ENCODE measurements at regions not wholly inside any gene's neighbourhood (a gene's known extent, or its start where the extent isn't known, plus 50 kb on each side); places are given as distances from the start of the nearest gene placed in this dataset.

DNA sequence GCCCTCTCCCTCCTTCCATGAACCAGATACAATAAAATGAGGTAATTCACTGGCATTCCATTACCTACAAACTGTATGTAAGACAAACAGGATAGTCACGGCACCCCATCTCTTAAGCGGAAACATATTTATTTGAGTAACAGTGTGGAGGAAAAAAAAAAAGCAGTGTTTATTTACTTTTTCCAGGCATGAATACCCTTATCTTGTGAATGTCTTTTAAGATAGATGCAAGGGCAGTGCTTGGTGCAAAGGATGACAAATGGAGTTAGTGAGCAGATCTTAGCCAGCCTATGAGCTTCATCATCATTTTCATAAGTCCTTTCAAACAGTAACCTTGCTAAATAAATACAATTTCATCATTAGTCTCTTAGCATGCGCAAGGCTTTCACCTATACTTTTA lies 1661.8 kb upstream of the SPRY2 start:
- Histone ChIP-seq H3K79me2 (ENCODE audit: insufficient read depth, low read length) (no peaks in the 10 kb centered on the region), H3K4me1 (ENCODE audit: insufficient read depth, low read length) (no peaks in the 10 kb centered on the region), H3K9me3 (ENCODE audit: low read depth, low read length) (peaks cover 3% of the 10 kb centered on the region), H3K27me3 (ENCODE audit: insufficient read depth, low read length) (no peaks in the 10 kb centered on the region), H3K4me2 (ENCODE audit: insufficient read depth, low read length) (no peak overlapping the region), H3K27ac (ENCODE audit: low read depth, low read length) (no peak overlapping the region), H2AFZ (ENCODE audit: low read length) (no peak overlapping the region), H3K36me3 (ENCODE audit: insufficient read depth, low read length) (no peaks in the 10 kb centered on the region), H3K4me3 (ENCODE audit: insufficient read depth, low read length) (no peak overlapping the region), H4K20me1 (ENCODE audit: insufficient read depth, low read length) (no peaks in the 10 kb centered on the region)
- no peak for DNase-seq (ENCODE audit: insufficient read length, low spot score, missing footprints)
- TF ChIP-seq, protein P1, sequence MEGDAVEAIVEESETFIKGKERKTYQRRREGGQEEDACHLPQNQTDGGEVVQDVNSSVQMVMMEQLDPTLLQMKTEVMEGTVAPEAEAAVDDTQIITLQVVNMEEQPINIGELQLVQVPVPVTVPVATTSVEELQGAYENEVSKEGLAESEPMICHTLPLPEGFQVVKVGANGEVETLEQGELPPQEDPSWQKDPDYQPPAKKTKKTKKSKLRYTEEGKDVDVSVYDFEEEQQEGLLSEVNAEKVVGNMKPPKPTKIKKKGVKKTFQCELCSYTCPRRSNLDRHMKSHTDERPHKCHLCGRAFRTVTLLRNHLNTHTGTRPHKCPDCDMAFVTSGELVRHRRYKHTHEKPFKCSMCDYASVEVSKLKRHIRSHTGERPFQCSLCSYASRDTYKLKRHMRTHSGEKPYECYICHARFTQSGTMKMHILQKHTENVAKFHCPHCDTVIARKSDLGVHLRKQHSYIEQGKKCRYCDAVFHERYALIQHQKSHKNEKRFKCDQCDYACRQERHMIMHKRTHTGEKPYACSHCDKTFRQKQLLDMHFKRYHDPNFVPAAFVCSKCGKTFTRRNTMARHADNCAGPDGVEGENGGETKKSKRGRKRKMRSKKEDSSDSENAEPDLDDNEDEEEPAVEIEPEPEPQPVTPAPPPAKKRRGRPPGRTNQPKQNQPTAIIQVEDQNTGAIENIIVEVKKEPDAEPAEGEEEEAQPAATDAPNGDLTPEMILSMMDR (IDR thresholded peaks at IDR 0.05; ENCODE audit: extremely low read depth, low read depth, low read length), result no peak

DNA sequence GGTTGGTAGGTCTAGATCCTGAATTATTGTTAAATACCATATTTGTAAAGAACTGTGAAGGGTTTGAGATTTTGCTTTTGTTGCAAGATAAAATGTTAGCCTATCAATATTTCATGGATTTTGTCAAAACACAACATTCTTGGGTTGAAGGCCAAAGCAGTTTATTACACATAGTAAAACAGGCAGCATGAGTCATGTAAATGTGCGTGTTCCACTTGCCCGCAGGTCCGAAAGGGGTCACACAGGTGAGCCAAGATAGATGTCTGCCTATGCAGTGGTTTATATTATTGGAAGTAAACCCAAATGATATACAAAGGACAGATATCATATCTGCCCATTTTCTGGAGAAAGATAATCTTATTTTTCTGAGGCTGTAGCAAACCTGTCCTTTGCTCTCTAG lies 1654.4 kb upstream of the SPRY2 start:
- TF ChIP-seq, protein P1 (IDR thresholded peaks at IDR 0.05; ENCODE audit: extremely low read depth, low read depth, low read length), result no peak
- Histone ChIP-seq H3K36me3 (ENCODE audit: insufficient read depth, low read length) (no peaks in the 10 kb centered on the region), H3K4me1 (ENCODE audit: insufficient read depth, low read length) (no peaks in the 10 kb centered on the region), H3K4me3 (ENCODE audit: insufficient read depth, low read length) (no peak overlapping the region), H4K20me1 (ENCODE audit: insufficient read depth, low read length) (no peaks in the 10 kb centered on the region), H3K27ac (ENCODE audit: low read depth, low read length) (no peak overlapping the region), H3K9me3 (ENCODE audit: low read depth, low read length) (peaks cover 4% of the 10 kb centered on the region), H2AFZ (ENCODE audit: low read length) (no peak overlapping the region), H3K79me2 (ENCODE audit: insufficient read depth, low read length) (no peaks in the 10 kb centered on the region), H3K27me3 (ENCODE audit: insufficient read depth, low read length) (no peaks in the 10 kb centered on the region), H3K4me2 (ENCODE audit: insufficient read depth, low read length) (no peak overlapping the region)
- DNase-seq (ENCODE audit: insufficient read length, low spot score, missing footprints), result no peak

DNA sequence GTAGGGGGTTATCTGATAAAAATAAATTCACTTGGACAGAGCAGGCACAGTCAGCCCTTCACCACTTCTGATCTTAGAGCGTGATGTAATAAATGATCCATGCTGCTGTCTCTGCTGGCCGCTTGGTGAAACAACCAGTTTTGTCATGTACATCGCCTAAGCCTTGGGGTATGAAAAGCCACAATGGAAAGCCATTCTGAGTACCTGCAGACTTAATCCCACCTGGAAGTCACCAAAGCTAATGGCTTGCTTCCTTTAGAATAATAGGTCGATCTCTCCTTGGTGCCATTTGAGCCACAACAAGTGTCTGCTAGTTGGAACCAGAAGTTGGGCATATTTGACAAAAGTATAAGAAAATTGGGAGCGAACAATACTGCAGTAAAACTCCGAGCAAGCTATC lies 1649.7 kb upstream of the SPRY2 start:
- TF ChIP-seq, protein P1 (IDR thresholded peaks at IDR 0.05; ENCODE audit: extremely low read depth, low read depth, low read length), result no peak
- Histone ChIP-seq H3K4me3 (ENCODE audit: insufficient read depth, low read length) (no peak overlapping the region), H3K36me3 (ENCODE audit: insufficient read depth, low read length) (no peaks in the 10 kb centered on the region), H3K4me2 (ENCODE audit: insufficient read depth, low read length) (no peak overlapping the region), H3K27ac (ENCODE audit: low read depth, low read length) (no peak overlapping the region), H3K27me3 (ENCODE audit: insufficient read depth, low read length) (no peaks in the 10 kb centered on the region), H4K20me1 (ENCODE audit: insufficient read depth, low read length) (no peaks in the 10 kb centered on the region), H2AFZ (ENCODE audit: low read length) (no peak overlapping the region), H3K4me1 (ENCODE audit: insufficient read depth, low read length) (no peaks in the 10 kb centered on the region), H3K79me2 (ENCODE audit: insufficient read depth, low read length) (no peaks in the 10 kb centered on the region), H3K9me3 (ENCODE audit: low read depth, low read length) (peaks cover 4% of the 10 kb centered on the region)
- DNase-seq (ENCODE audit: insufficient read length, low spot score, missing footprints), result no peak

DNA sequence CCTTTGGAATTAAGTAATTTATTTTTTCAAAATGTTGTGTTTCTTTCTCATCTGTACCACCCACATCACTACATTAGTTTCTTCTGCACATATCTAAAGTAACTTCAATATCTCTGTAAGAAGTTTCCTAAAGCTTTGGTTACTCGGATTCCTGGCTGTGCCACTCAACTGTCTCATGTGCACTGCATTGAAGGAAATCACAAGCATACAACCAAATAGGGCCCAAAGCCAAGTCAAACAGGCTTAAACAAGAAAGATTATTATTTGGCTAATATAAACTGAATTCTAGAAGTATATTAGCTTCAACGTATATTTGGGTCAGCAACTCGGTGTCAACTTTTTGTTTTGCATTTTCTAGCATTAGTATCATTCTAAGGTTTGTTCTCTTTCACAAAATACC lies 1647.6 kb upstream of the SPRY2 start:
- H3K4me1 ChIP-seq (ENCODE audit: insufficient read depth, low read length), result no peaks in the 10 kb centered on the region
- no peaks in the 10 kb centered on the region for H3K79me2 ChIP-seq (ENCODE audit: insufficient read depth, low read length)
- H3K4me3 ChIP-seq (ENCODE audit: insufficient read depth, low read length), result no peak overlapping the region
- TF ChIP-seq, protein P1 (IDR thresholded peaks at IDR 0.05; ENCODE audit: extremely low read depth, low read depth, low read length), result no peak
- no peaks in the 10 kb centered on the region for H3K36me3 ChIP-seq (ENCODE audit: insufficient read depth, low read length)
- no peaks in the 10 kb centered on the region for H3K27me3 ChIP-seq (ENCODE audit: insufficient read depth, low read length)
- H3K9me3 ChIP-seq (ENCODE audit: low read depth, low read length), result peaks cover 4% of the 10 kb centered on the region
- DNase-seq (ENCODE audit: insufficient read length, low spot score, missing footprints), result no peak
- no peak overlapping the region for H3K27ac ChIP-seq (ENCODE audit: low read depth, low read length)
- H4K20me1 ChIP-seq (ENCODE audit: insufficient read depth, low read length), result no peaks in the 10 kb centered on the region
- H3K4me2 ChIP-seq (ENCODE audit: insufficient read depth, low read length), result no peak overlapping the region
- H2AFZ ChIP-seq (ENCODE audit: low read length), result no peak overlapping the region

All from osteoblast (primary cell).